Lower leg skin (tissue), 3 donors: ENCODE measurements at regions not wholly inside any gene's neighbourhood (a gene's known extent, or its start where the extent isn't known, plus 50 kb on each side); places are given as distances from the start of the nearest gene placed in this dataset.

ENCODE experiments used
- CTCF ChIP-seq, 3 donors: fragments of 450-650 bp; IDR thresholded peaks; one replicate each; pipeline ENCODE4 v1.5.1; 2016; ENCODE audit warnings: antibody characterized with exemption in 3 of 3, mild to moderate bottlenecking in 3 of 3, moderate library complexity in 2 of 3
- POLR2A ChIP-seq, 2 donors: fragments of 450-650 bp; IDR thresholded peaks; one replicate each; pipeline ENCODE4 v1.6.1; 2016 to 2017; ENCODE audit warnings: antibody characterized with exemption in 2 of 2, mild to moderate bottlenecking in 1 of 2, moderate library complexity in 1 of 2

GRCh38 chr6:153942361-153942760 is 96.7 kb upstream of the OPRM1 start:
- TF ChIP-seq POLR2A (IDR thresholded peaks at IDR 0.05) = no peak
- TF ChIP-seq CTCF (IDR thresholded peaks at IDR 0.05) = no peak
